Suppressor macrophage treated with lipopolysaccharide for 4 hours (primary cell): ENCODE measurements at regions not wholly inside any gene's neighbourhood (a gene's known extent, or its start where the extent isn't known, plus 50 kb on each side); places are given as distances from the start of the nearest gene placed in this dataset.
"Not testable (repeated sequence)": the region's sequence is repeated elsewhere in the genome, so short reads cannot be mapped to it uniquely, and the experiment has no call there.

Experiments
- DNase-seq: peaks from one replicate; pipeline ENCODE4 v3.0.0-alpha.2; 2020

DNA sequence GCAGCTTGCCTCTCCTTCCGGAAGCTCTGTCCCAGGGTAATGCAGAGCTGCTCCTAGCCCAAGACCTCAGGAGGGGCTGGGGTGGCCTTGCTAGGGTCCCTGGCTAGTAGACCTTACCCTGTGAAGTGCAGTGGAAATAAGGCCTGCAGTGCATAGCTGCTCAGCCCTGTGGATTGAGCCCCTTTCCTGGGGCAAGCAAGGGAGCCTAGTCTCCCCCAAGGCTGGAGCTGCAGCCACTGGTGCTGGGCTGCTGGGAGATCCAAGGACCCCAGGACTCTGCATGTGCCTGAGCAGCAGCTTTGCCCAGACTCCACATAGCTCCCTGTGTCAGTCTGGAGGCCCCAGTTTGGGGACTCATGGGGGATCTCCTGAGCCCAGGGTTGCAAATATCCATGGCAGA lies 57.9 kb downstream of the FANCF start:
- DNase-seq = no peak

- DNase-seq = no peak
These were observed 59.3 kb downstream of the FANCF start for GRCh38 chr11:22566293-22566692.

GRCh38 chr11:22561283-22561682 lies 64.3 kb downstream of the FANCF start:
- DNase-seq = no peak

DNA sequence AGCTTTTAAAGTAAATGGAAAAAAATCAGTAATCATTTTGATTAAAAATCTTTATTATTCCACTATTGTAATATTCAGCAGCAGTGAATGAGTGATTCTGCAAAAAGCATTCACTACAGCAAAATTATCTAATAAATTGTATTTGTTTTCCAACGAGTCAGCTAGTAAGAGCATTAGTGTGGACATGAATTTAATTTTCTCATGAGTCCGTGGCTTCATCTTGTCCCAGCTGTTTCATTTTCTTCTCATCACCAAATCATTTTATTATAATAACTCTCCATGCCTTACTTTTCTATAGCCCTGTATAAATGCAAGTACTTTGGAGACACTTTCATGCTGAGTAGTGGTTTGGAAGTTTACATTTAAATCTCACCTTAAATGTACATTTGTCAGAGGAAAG lies 66.2 kb downstream of the FANCF start:
- DNase-seq = no peak

GRCh38 chr11:22558664-22559063 lies 67.0 kb downstream of the FANCF start:
- no peak for DNase-seq

- DNase-seq = no peak
These were observed 69.2 kb downstream of the FANCF start for GRCh38 chr11:22556381-22556780.

DNA sequence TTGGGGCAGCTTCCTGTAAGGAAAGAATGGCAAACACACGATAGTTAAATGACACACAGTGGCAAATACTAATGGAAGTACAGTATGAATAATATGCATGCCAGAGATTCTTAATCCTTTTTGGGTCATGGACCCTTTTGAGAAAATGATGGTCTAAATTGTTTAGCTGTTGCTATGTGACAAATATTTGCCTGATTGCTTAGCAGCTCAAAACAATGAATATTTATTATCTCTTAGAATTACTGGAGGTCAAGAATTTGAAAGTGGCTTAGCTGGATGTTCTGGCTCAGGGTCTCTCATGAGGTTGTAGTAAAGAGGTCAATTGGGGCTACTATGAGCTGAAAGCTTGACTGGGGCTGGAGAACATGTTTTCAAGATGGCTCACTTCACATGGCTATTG lies 69.7 kb downstream of the FANCF start:
- DNase-seq = no peak

DNA sequence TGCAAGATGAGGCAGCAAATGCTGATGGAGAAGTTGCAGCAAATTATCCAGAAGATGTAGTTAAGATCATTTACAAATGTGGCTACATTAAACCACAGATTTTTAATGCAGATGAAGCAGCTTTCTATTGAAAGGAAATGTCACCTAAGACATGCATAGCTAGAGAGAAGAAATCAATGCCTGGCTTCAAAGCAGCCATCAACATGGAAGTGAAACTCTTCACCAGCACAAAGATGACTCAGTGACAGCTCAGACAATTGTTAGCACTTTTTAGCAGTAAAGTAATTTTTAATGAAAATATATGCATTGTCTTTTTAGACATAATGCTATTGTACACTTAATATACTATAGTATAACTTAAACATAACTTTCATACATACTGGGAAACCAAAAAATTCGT lies 71.4 kb downstream of the FANCF start:
- DNase-seq = peak; percentile 5

DNA sequence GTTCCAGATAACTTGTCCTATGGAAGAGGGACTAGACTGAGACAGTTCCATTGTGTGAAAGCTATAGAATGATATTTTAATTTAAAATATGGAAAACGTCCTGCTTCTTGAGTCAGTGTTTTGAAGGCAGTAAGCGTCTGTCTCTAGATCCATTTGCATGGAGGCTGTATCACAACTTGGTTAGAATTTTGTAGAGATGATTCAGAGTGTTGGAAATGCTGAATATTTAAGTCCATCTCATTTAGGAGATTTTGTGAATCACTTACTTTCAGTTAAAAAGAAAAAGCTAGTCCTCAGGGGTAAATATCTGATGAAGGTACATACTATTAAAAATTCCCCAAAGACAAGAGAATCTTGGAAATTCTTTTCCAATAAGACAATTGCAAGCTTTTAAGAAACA lies 72.7 kb downstream of the FANCF start:
- DNase-seq = no peak

DNA sequence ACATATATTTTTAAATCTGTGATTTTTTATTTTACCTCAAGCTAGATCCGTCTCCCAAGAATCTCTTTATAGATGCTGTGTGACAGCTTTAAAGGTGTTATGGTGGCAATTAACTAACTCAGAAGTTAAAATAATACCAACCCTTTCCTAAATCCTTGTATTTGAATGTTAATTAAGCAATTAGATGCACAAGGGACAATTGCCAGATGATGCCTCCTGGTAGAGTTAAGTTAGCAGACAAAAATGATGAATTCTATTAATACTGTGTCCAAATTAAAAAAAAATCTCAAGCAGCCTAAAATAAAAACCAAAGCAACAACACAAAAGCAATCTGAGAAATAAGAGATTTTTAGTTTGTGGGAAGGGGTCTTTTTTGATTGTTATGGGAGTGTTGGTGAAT lies 78.9 kb downstream of the FANCF start:
- no peak for DNase-seq

- no peak for DNase-seq
These were observed 82.4 kb downstream of the FANCF start for GRCh38 chr11:22543261-22543660.

- no peak for DNase-seq
These were observed 85.8 kb downstream of the FANCF start for GRCh38 chr11:22539821-22540256.

- DNase-seq = no peak
These were observed 89.6 kb downstream of the FANCF start for GRCh38 chr11:22536071-22536470.

DNA sequence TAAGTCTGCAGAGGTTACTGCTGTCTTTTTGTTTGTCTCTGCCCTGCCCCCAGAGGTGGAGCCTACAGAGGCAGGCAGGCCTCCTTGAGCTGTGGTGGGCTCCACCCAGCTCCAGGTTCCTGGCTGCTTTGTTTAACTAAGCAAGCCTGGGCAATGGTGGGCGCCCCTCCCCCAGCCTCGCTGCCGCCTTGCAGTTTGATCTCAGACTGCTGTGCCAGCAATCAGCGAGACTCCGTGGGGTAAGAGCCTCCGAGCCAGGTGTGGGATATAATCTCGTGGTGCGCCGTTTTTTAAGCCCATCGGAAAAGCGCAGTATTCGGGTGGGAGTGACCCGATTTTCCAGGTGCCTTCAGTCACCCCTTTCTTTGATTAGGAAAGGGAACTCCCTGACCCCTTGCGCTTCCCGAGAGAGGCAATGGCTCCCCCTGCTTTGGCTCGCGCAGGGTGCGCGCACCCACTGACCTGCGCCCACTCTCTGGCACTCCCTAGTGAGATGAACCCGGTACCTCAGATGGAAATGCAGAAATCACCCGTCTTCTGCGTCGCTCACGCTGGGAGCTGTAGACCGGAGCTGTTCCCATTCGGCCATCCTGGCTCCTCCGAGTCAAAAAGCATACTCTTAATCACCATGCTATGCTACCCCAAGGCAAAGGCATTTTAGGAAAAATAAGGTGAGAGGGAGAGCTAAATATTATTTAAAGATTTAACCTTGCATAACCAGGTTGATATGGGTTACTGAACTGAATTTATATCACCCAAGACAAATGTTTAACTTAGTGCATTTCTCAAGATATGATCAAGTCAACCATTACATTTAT lies 96.8 kb downstream of the FANCF start:
- DNase-seq = not testable (repeated sequence)

GRCh38 chr11:22522225-22522624 lies 103.4 kb downstream of the FANCF start:
- no peak for DNase-seq

DNA sequence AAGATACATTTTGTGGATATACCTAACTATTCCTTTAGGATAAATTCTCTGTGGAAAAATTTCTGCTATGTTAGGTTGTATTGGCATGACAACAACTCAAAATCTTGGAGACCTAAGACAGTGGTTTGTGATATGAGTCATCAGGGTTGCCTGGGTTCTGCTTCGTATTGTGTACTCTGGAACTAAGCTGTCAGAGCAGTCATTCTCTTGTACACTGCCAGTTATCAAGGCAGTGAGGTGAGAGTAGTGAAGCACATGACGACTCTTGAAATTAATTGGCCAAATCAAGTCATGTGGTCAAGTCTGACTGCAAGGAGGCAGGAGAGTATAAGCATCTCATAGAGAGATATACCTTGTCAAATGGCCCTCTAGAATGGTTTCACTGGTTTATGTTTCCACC lies 104.4 kb downstream of the FANCF start:
- no peak for DNase-seq

DNA sequence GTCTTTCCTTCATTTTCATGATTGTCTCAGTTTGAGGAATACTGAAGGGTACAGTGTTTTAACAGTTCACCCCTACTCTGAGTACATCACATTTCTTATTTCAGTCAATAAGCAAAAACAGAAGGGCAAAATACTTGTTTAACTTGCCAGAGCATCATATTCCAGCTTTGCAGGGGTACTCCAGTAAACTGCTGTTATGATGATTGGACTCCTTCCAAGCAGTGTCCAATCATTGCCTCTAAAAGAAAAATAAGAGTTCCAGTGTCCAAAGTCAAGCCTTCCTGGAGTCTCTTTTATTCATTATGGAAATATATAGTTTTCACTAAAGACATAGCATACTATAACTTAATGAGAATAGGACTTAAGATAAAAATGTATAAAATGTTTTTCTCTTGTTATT lies 105.1 kb downstream of the FANCF start:
- DNase-seq = no peak

- not testable (repeated sequence) for DNase-seq
These were observed 107.3 kb downstream of the FANCF start for GRCh38 chr11:22518344-22518743.

DNA sequence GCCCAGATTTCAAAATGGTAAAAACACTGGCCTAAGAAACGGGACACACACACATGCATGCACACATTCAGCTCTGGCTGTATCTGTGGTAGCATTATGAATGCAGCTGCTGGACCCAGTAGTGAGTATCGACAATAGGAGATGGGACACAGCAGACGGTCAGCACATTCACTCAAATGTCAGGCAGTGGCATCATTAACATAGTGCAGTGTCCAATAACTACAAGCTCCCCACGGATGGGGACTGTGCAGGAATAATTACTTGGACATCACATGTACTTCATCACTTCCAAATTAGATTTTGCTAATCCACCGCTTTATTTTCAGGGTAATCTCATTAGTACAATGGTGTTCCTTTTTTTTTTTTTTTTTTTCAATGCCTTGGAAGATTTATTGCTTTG lies 109.5 kb downstream of the FANCF start:
- no peak for DNase-seq

DNA sequence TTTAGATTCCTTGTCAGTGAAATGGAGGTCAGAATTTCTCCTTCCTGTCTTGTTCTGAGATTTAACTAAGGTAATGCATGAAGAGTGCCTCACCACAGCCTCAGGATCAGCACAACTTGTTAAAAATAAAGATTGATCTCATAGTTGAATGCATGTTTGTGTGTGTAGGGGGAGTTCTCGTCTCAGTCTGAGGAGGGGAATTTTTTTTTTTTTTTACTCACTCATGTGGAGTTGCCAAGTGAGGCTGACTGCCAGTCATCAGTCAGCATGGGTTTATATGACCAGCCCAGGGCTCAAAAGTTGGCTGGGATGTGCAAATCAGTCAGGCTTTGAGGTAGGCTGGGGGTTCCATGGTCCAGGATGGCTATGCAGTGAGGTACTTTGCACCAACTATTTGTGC lies 113.2 kb downstream of the FANCF start:
- no peak for DNase-seq

DNA sequence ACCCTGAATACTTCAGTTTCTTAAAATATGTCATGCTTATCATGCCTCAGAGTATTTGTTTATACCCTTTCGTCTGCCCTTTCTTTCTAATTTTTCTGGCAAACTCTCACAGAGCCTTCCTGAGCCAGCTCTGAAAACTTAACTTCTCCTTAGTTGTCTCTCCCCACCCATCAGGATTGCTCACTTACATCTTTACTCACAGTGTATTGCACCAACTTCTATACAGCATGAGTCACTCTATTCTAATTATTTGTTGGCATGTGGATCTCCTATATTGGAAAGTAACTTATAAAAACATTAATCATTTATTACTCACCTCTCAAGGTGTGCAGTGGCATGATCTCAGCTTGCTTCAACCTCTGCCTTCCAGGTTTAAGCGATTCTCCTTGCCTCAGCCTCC lies 114.9 kb downstream of the FANCF start:
- no peak for DNase-seq

GRCh38 chr11:22510010-22510409 lies 115.6 kb downstream of the FANCF start:
- DNase-seq = no peak

GRCh38 chr11:22508665-22509064 lies 117.0 kb downstream of the FANCF start:
- DNase-seq = no peak

- no peak for DNase-seq
These were observed 128.1 kb downstream of the FANCF start for GRCh38 chr11:22497474-22497873.

DNA sequence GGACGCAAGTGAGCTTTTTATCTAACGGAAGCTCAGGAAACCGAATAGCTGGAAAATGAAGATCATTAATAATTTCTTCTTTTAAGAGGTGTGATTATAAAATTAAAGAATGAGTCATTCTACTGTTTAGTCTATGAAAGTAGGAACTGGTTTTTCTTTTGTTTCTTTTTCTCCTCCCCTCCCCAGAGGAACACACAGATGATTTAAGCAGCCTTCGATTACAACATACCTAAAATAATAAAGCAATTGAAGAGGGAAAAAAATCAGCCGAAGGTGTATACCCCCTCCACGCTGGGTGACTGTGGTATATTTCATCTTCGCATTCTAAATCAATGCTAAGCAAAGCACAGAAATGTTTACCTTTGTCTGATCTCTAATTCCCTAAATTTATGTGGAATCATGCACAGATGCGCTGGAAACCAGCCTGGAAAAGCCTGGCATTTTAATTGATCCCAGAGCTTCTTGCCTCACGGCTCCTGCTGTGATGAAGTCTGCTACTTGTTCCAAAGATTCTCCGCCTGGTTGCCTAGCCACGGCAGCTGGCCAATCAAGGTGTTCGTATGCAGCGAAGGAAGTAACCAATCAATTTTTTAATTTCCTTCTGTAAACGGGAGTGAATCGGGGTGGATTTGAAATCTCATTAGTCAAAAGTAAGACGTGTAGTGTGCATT lies 133.9 kb downstream of the FANCF start:
- DNase-seq = no peak
